Smooth muscle cell (in vitro differentiated cells): ENCODE measurements at regions not wholly inside any gene's neighbourhood (a gene's known extent, or its start where the extent isn't known, plus 50 kb on each side); places are given as distances from the start of the nearest gene placed in this dataset.

Experiments
- DNase-seq: peaks from one replicate; lab custom pipeline; 2025; ENCODE audit not compliant: unreplicated experiment; lab: John Stamatoyannopoulos, UW
- H2AFZ ChIP-seq: fragments of 200-600 bp; sonication (generic); 2 replicates; pipeline ENCODE4 v1.6.0; 2016; ENCODE audit warnings: antibody characterized with exemption, low read depth, mild to moderate bottlenecking
- H3F3A ChIP-seq: fragments of 200-600 bp; sonication (generic); 2 replicates; pipeline ENCODE4 v1.6.0; 2017; ENCODE audit warnings: antibody characterized with exemption, low read depth
- H3K27ac ChIP-seq: fragments of 200-600 bp; sonication (generic); 2 replicates; pipeline ENCODE4 v1.5.1; 2016; ENCODE audit warnings: low read depth, mild to moderate bottlenecking
- H3K27me3 ChIP-seq: fragments of 200-600 bp; sonication (generic); 2 replicates; pipeline ENCODE4 v1.6.1; 2016; ENCODE audit warnings: low read depth, mild to moderate bottlenecking
- H3K36me3 ChIP-seq: fragments of 200-600 bp; sonication (generic); 2 replicates; pipeline ENCODE4 v1.5.1; 2016; ENCODE audit warnings: low read depth
- H3K4me1 ChIP-seq: fragments of 200-600 bp; sonication (generic); 2 replicates; pipeline ENCODE4 v1.5.1; 2016; ENCODE audit warnings: low read depth
- H3K4me2 ChIP-seq: fragments of 200-600 bp; sonication (generic); 2 replicates; pipeline ENCODE4 v1.6.0; 2016; ENCODE audit warnings: mild to moderate bottlenecking
- H3K4me3 ChIP-seq: fragments of 200-600 bp; sonication (generic); 2 replicates; pipeline ENCODE4 v1.5.1; 2016; ENCODE audit warnings: mild to moderate bottlenecking
- H3K79me2 ChIP-seq: fragments of 200-600 bp; sonication (generic); 2 replicates; pipeline ENCODE4 v1.6.0; 2016; ENCODE audit warnings: low read depth, mild to moderate bottlenecking
- H3K9ac ChIP-seq: fragments of 200-600 bp; sonication (generic); 2 replicates; pipeline ENCODE4 v1.6.0; 2016; ENCODE audit warnings: low read depth
- H3K9me3 ChIP-seq: fragments of 200-600 bp; sonication (generic); replicated peaks from 2 replicates; pipeline ENCODE4 v1.5.1; 2016; ENCODE audit warnings: low read depth
- H4K20me1 ChIP-seq: fragments of 200-600 bp; sonication (generic); 2 replicates; pipeline ENCODE4 v1.6.0; 2016; ENCODE audit warnings: low read depth
- CTCF ChIP-seq: fragments of 200-600 bp; sonication (generic); IDR thresholded peaks from 2 replicates; pipeline ENCODE4 v1.5.1; 2017; ENCODE audit warnings: borderline replicate concordance, mild to moderate bottlenecking, antibody characterized with exemption; ENCODE audit not compliant: insufficient read depth, poor library complexity, severe bottlenecking
- WGBS: methylation state at CpG from one replicate; pipeline ENCODE4 v1.1.7; 2016; ENCODE audit warnings: low lambda C conversion rate; 5-methylcytosine and 5-hydroxymethylcytosine counted together

DNA sequence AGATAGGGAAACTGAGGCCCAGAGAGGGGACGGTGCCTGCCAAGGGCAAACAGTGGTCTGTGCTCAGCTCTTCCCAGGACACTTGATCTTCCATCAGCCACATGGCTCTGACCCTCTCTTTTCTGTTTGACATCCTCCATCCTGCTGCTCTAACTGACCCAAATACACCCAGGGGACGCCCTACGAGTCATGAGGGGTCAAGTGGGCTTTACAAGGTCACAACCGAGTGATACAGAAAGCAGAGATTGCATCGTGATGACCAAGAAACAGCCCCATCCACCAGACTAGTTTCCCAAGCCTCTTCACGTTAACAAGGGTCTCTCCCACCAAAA is 131.2 kb upstream of the UNC5B start:
- Histone ChIP-seq H3K9ac (no peak overlapping the region), H3K79me2 (no peaks in the 10 kb centered on the region), H3K4me1 (peaks cover 32% of the 10 kb centered on the region), H4K20me1 (no peaks in the 10 kb centered on the region), H3K36me3 (no peaks in the 10 kb centered on the region), H3K4me3 (no peak overlapping the region), H3F3A (no peaks in the 10 kb centered on the region), H3K9me3 (no peaks in the 10 kb centered on the region), H3K27me3 (peaks cover 4% of the 10 kb centered on the region), H3K27ac (no peak overlapping the region), H2AFZ (no peak overlapping the region), H3K4me2 (no peak overlapping the region)
- 57% methylated on average over 6 of the region's 6 CpGs for WGBS
- TF ChIP-seq CTCF: no peak
- no peak for DNase-seq

GRCh38 chr10:71081912-71082311 is 130.5 kb upstream of the UNC5B start:
- H3K9ac ChIP-seq: no peak overlapping the region
- no peaks in the 10 kb centered on the region for H3K36me3 ChIP-seq
- 86% methylated on average over 2 of the region's 2 CpGs for WGBS
- H3K27ac ChIP-seq: no peak overlapping the region
- no peaks in the 10 kb centered on the region for H3F3A ChIP-seq
- no peaks in the 10 kb centered on the region for H3K79me2 ChIP-seq
- H3K4me1 ChIP-seq: peaks cover 36% of the 10 kb centered on the region
- H3K4me2 ChIP-seq: no peak overlapping the region
- H3K27me3 ChIP-seq: peaks cover 4% of the 10 kb centered on the region
- H2AFZ ChIP-seq: no peak overlapping the region
- H3K9me3 ChIP-seq: no peaks in the 10 kb centered on the region
- no peaks in the 10 kb centered on the region for H4K20me1 ChIP-seq
- TF ChIP-seq CTCF: no peak
- DNase-seq: no peak
- no peak overlapping the region for H3K4me3 ChIP-seq

- WGBS: 78% methylated on average over 10 of the region's 10 CpGs
- no peak for TF ChIP-seq CTCF
- DNase-seq: no peak
These were observed 129.2 kb upstream of the UNC5B start for GRCh38 chr10:71082960-71083715.

DNA sequence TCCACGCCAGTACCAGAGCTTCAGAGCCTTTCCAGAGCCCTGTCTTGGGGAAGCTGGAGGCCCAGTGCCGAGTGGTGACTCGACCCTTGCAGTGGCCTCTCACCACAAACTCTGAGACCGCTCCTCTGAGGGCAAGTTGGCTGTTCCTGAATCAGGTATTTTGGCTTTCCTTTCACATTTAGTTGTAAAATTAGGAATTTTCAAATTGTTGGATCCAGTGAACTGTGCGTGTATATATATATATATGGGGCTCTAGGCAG is 128.7 kb upstream of the UNC5B start:
- Histone ChIP-seq H3K79me2 (no peaks in the 10 kb centered on the region), H3K27me3 (peaks cover 4% of the 10 kb centered on the region), H2AFZ (no peak overlapping the region), H3F3A (no peaks in the 10 kb centered on the region), H4K20me1 (no peaks in the 10 kb centered on the region), H3K4me2 (no peak overlapping the region), H3K36me3 (no peaks in the 10 kb centered on the region), H3K4me1 (peaks cover 36% of the 10 kb centered on the region), H3K9ac (no peak overlapping the region), H3K27ac (no peak overlapping the region), H3K9me3 (no peaks in the 10 kb centered on the region), H3K4me3 (no peak overlapping the region)
- no peak for DNase-seq
- no peak for TF ChIP-seq CTCF
- WGBS: 40% methylated on average over 5 of the region's 5 CpGs

More at GRCh38 chr10:71082960-71083715, 129.2 kb upstream of the UNC5B start:
- H3K27ac ChIP-seq: no peak overlapping the region
- peaks cover 4% of the 10 kb centered on the region for H3K27me3 ChIP-seq
- H3K79me2 ChIP-seq: no peaks in the 10 kb centered on the region
- no peaks in the 10 kb centered on the region for H3K36me3 ChIP-seq
- H3F3A ChIP-seq: no peaks in the 10 kb centered on the region
- H3K4me2 ChIP-seq: no peak overlapping the region
- no peak overlapping the region for H2AFZ ChIP-seq
- no peaks in the 10 kb centered on the region for H4K20me1 ChIP-seq
- H3K9ac ChIP-seq: no peak overlapping the region
- H3K9me3 ChIP-seq: no peaks in the 10 kb centered on the region
- no peak overlapping the region for H3K4me3 ChIP-seq
- H3K4me1 ChIP-seq: peaks cover 36% of the 10 kb centered on the region
